HepG2 (cell line): ENCODE measurements at regions not wholly inside any gene's neighbourhood (a gene's known extent, or its start where the extent isn't known, plus 50 kb on each side); places are given as distances from the start of the nearest gene placed in this dataset.

Experiments used
- ATAC-seq: fragments of 200-7000 bp; cut with Tn5 transposase; 3 replicates; pipeline ENCODE4 v1.9.1; 2020; ENCODE audit warnings: mild to moderate bottlenecking, moderate library complexity
- BruUV-seq: library from RNA; stranded (reverse); fragments of 400-500 nt; replicated peaks from 2 replicates; lab custom pipeline; 2021; lab: Mats Ljungman, UMichigan
- CTCF ChIA-PET: fragments of 300-600 bp; formaldehyde crosslinking; extraction: SDS; loops from one replicate; lab custom pipeline; 2021; ENCODE audit warnings: low total read pairs, inconsistent platforms, low intra/inter-chr PET ratio; lab: Yijun Ruan, JAX
- POLR2A ChIA-PET: fragments of 350-600 bp; sonication (Branson Sonifier 250); formaldehyde crosslinking; loops from one replicate; lab custom pipeline; 2020; ENCODE audit warnings: antibody characterized with exemption, inconsistent platforms; lab: Yijun Ruan, JAX
- DNase-seq: peaks from one replicate; pipeline ENCODE4 v3.0.0-alpha.2; 2015; ENCODE audit warnings: low spot score
- FAIRE-seq: peaks from 3 replicates; lab custom pipeline; 2011; peaks lifted over from hg19 to GRCh38; lab: Jason Lieb, UNC
- H2AFZ ChIP-seq: one replicate; pipeline ENCODE4 v1.6.1; 2011; ENCODE audit warnings: low read length, inconsistent platforms
- H3K27ac ChIP-seq: fragments of 300-600 bp; 3 replicates; pipeline ENCODE4 v1.8.0; 2011; ENCODE audit warnings: mixed run types, mild to moderate bottlenecking, mixed read lengths, low read length, inconsistent platforms; ENCODE audit not compliant: insufficient read depth; ENCODE audit errors: extremely low read length
- H3K27me3 ChIP-seq, 2 experiments: fragments of 200-600 bp in 1 of 2; 2 replicates in 1 of 2; 3 replicates in 1 of 2; pipeline versions ENCODE4 v1.6.0 to v1.8.0; 2011; ENCODE audit warnings: low read length in 2 of 2, mild to moderate bottlenecking in 2 of 2, moderate library complexity in 2 of 2, inconsistent platforms in 1 of 2; ENCODE audit not compliant: insufficient read depth in 2 of 2, control insufficient read depth in 1 of 2
- H3K36me3 ChIP-seq, 2 experiments: fragments of 200-600 bp in 1 of 2; replicated peaks in 1 of 2; 2 replicates in 1 of 2; 3 replicates in 1 of 2; pipeline versions ENCODE4 v1.5.1 to v1.8.0; 2011; ENCODE audit warnings: low read length in 2 of 2, inconsistent platforms in 1 of 2; ENCODE audit not compliant: insufficient read depth in 2 of 2, control insufficient read depth in 1 of 2
- H3K4me1 ChIP-seq: 2 replicates; pipeline ENCODE4 v1.5.1; 2012; ENCODE audit warnings: low read length, inconsistent platforms; ENCODE audit not compliant: insufficient read depth
- H3K4me2 ChIP-seq: 2 replicates; pipeline ENCODE4 v1.6.0; 2011; ENCODE audit warnings: low read depth, low read length, inconsistent platforms
- H3K4me3 ChIP-seq, 3 experiments: fragments of 200-600 bp in 1 of 3; sonication (generic), shearing (Covaris generic) in 1 of 3; replicated peaks in 1 of 3; 2 replicates each; pipeline ENCODE4 v1.5.1; 2011 to 2016; ENCODE audit warnings: low read length in 3 of 3, inconsistent platforms in 2 of 3, low read depth in 2 of 3, mild to moderate bottlenecking in 2 of 3, control low read depth in 1 of 3, mixed read lengths in 1 of 3; ENCODE audit not compliant: insufficient read depth in 1 of 3
- H3K79me2 ChIP-seq: one replicate; pipeline ENCODE4 v1.6.1; 2011; ENCODE audit warnings: low read length, inconsistent platforms; ENCODE audit not compliant: insufficient read depth
- H3K9ac ChIP-seq: 2 replicates; pipeline ENCODE4 v1.6.0; 2011; ENCODE audit warnings: mild to moderate bottlenecking, low read depth, low read length, inconsistent platforms; ENCODE audit not compliant: insufficient read depth
- H3K9me3 ChIP-seq: 2 replicates; pipeline ENCODE4 v1.5.1; 2012; ENCODE audit warnings: mild to moderate bottlenecking, low read length
- H4K20me1 ChIP-seq: 2 replicates; pipeline ENCODE4 v1.6.0; 2011; ENCODE audit warnings: inconsistent platforms, mild to moderate bottlenecking, low read length, moderate library complexity; ENCODE audit not compliant: insufficient read depth
- ATF5 ChIP-seq: sonication (generic); formaldehyde crosslinking; IDR thresholded peaks from 2 replicates; pipeline ENCODE4 v1.4.0; 2020; ENCODE audit warnings: mild to moderate bottlenecking, low read depth, missing genetic modification reagents
- HNRNPH1 ChIP-seq: fragments of 200-400 bp; formaldehyde crosslinking; optimal IDR thresholded peaks from 2 replicates; pipeline ENCODE3; 2017; ENCODE audit warnings: mild to moderate bottlenecking, low read depth, low read length
- MEIS2 ChIP-seq: sonication (generic); formaldehyde crosslinking; IDR thresholded peaks from 2 replicates; pipeline ENCODE4 v1.9.0; 2021; ENCODE audit warnings: mild to moderate bottlenecking, missing genetic modification reagents
- PTBP1 ChIP-seq: fragments of 200-400 bp; formaldehyde crosslinking; IDR thresholded peaks from 2 replicates; pipeline ENCODE4 v1.6.1; 2018; ENCODE audit warnings: low read length, low read depth; ENCODE audit not compliant: poor library complexity, severe bottlenecking
- XBP1 ChIP-seq: sonication (generic); formaldehyde crosslinking; IDR thresholded peaks from 2 replicates; pipeline ENCODE4 v1.5.0; 2020; ENCODE audit warnings: missing genetic modification reagents
- ZFP36L2 ChIP-seq: sonication (generic); formaldehyde crosslinking; IDR thresholded peaks from 2 replicates; pipeline ENCODE4 v1.4.0; 2020; ENCODE audit warnings: missing genetic modification reagents
- ZNF296 ChIP-seq: sonication (generic); formaldehyde crosslinking; conservative IDR thresholded peaks from 2 replicates; pipeline ENCODE4 v1.5.0; 2020; ENCODE audit warnings: mild to moderate bottlenecking, missing genetic modification reagents
- ZNF317 ChIP-seq: sonication (generic); formaldehyde crosslinking; IDR thresholded peaks from 2 replicates; pipeline ENCODE4 v1.5.0; 2020; ENCODE audit warnings: mild to moderate bottlenecking, missing genetic modification reagents
- ZNF570 ChIP-seq: sonication (generic); formaldehyde crosslinking; IDR thresholded peaks from 2 replicates; pipeline ENCODE4 v1.4.0; 2020; ENCODE audit warnings: mild to moderate bottlenecking, missing genetic modification reagents, borderline replicate concordance
- ZNF605 ChIP-seq: sonication (generic); formaldehyde crosslinking; IDR thresholded peaks from 2 replicates; pipeline ENCODE4 v1.8.0; 2022; ENCODE audit warnings: mild to moderate bottlenecking, missing genetic modification reagents
- WGBS: methylation state at CpG from one replicate; pipeline ENCODE4 v1.1.6; 2017; ENCODE audit warnings: low lambda C conversion rate; 5-methylcytosine and 5-hydroxymethylcytosine counted together
- in situ Hi-C: cut with HindIII; loops from 2 replicates; pipeline ENCODE4 v1.10.0; 2017; ENCODE audit warnings: low pct_unique_long_range_greater_than_20kb; ENCODE audit not compliant: extremely low pct_ligation_motif_present
- intact Hi-C: fragments of 100-400 bp; cut with micrococcal nuclease; formaldehyde crosslinking; loops from one replicate; pipeline ENCODE4 v1.10.0; 2022; ENCODE audit not compliant: unreplicated experiment
- TF ChIP-seq, protein P1 (sequence below): sonication (generic); formaldehyde crosslinking; IDR thresholded peaks from 2 replicates; pipeline ENCODE4 v1.8.0; 2022; ENCODE audit warnings: mild to moderate bottlenecking, missing genetic modification reagents; ENCODE audit not compliant: insufficient replicate concordance

GRCh38 chr21:28798798-28799197 lies 193.9 kb downstream of the LTN1 start (continued):
- no peak for TF ChIP-seq MEIS2

GRCh38 chr21:28795251-28795650 lies 197.4 kb downstream of the LTN1 start:
- FAIRE-seq (no peak), DNase-seq (no peak), ATAC-seq (no peak)
- H3K79me2 ChIP-seq, result no peaks in the 10 kb centered on the region
- no TSS peak for BruUV-seq
- H3K9me3 ChIP-seq, result no peaks in the 10 kb centered on the region
- H3K9ac ChIP-seq, result no peak overlapping the region
- no peak overlapping the region for H2AFZ ChIP-seq
- H3K27me3 ChIP-seq, result no peaks in the 10 kb centered on the region
- H3K4me3 ChIP-seq, result no peak overlapping the region
- H3K4me2 ChIP-seq, result no peak overlapping the region
- ChIA-PET CTCF (no interaction called here), POLR2A (no interaction called here)
- H4K20me1 ChIP-seq, result no peaks in the 10 kb centered on the region
- intact Hi-C loops, result no loop called here
- H3K36me3 ChIP-seq, result no peaks in the 10 kb centered on the region
- in situ Hi-C loops, result no loop called here
- H3K27ac ChIP-seq, result no peak overlapping the region
- TF ChIP-seq ZNF296 (CRISPR knock-in tag), result no peak
- no peak for TF ChIP-seq ZNF605 (CRISPR knock-in tag)
- no peak for TF ChIP-seq PTBP1
- TF ChIP-seq ZNF570 (CRISPR knock-in tag), result no peak
- TF ChIP-seq XBP1 (CRISPR knock-in tag), result no peak
- TF ChIP-seq ZFP36L2 (CRISPR knock-in tag), result no peak
- TF ChIP-seq HNRNPH1, result no peak
- TF ChIP-seq, protein P1, sequence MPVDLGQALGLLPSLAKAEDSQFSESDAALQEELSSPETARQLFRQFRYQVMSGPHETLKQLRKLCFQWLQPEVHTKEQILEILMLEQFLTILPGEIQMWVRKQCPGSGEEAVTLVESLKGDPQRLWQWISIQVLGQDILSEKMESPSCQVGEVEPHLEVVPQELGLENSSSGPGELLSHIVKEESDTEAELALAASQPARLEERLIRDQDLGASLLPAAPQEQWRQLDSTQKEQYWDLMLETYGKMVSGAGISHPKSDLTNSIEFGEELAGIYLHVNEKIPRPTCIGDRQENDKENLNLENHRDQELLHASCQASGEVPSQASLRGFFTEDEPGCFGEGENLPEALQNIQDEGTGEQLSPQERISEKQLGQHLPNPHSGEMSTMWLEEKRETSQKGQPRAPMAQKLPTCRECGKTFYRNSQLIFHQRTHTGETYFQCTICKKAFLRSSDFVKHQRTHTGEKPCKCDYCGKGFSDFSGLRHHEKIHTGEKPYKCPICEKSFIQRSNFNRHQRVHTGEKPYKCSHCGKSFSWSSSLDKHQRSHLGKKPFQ (CRISPR knock-in tag), result no peak
- TF ChIP-seq ATF5 (CRISPR knock-in tag), result no peak
- TF ChIP-seq ZNF317, result no peak
- 17% methylated on average over 1 of the region's 1 CpG for whole genome bisulfite sequencing
- H3K4me1 ChIP-seq, result no peaks in the 10 kb centered on the region
